GM21515 (cell line): ENCODE measurements at regions not wholly inside any gene's neighbourhood (a gene's known extent, or its start where the extent isn't known, plus 50 kb on each side); places are given as distances from the start of the nearest gene placed in this dataset.
"Not testable (repeated sequence)": the region's sequence is repeated elsewhere in the genome, so short reads cannot be mapped to it uniquely, and the experiment has no call there.

Experiments used
- ATAC-seq: cut with Tn5 transposase; IDR thresholded peaks from one replicate; pipeline ENCODE4 v1.9.1; 2021; ENCODE audit not compliant: unreplicated experiment

DNA sequence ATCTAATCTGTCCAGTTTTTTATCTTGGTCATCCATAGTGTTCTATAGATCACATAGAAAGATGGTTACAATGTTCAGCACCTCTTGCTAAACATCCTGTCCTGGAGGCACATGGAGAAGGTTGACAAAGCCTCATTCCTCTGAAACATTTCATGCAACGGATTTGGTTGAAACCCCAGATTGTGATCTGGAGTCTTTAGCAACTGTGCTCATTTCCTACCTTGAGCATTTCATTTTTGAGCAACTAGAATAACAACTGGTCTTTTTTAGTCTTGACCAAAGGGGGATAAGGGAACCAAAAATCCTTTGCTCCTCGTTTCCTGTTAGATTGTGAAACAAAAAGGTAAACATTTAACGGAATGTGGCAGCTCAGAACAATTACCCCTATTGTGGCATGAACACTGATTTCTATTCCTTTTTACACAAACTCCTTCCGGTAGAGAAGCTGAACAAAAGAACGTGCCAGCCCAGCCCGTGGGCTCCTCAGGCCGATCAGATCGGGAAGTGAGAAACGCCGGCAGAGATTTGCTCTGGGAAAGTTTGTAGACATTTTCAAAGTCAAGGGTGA lies 94.7 kb upstream of the ERRFI1 start:
- ATAC-seq, result no peak

DNA sequence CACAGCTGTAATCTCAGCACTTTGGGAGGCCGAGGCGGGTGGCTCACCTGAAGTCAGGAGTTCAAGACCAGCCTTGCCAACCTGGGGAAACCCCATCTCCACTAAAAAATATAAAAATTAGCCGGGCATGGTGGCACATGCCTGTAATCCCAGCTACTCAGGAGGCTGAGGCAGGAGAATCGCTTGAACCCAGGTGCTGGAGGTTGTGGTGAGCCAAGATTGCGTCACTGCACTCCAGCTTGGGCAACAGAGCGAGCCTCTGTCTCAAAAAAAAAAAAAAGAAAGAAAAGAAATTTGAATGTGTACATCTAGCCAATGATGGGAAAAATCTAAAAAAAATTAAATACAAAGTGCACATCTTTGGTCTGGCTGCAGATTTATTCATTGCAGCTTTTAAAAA lies 92.6 kb upstream of the ERRFI1 start:
- ATAC-seq, result not testable (repeated sequence)

GRCh38 chr1:8118031-8118451 lies 91.9 kb upstream of the ERRFI1 start:
- no peak for ATAC-seq

DNA sequence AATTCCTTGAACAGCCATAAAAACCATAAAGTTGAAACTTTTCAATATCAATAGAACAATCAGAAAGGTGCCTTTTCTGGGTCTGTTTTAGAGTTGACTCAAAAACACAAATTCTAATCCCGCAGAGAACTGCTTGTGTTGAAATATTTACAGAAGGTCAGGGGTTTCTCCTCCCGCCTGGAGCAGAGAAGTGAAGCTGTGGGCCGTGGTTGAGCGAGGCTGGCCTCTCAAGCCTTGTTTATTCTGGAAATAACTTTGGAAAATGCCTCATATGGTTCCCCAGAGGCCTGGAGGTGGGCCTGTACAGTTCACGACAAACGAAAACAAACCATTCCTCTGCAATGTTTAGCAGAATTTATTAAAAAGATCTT lies 90.8 kb upstream of the ERRFI1 start:
- ATAC-seq, result no peak

GRCh38 chr1:8115769-8116167 lies 89.7 kb upstream of the ERRFI1 start:
- ATAC-seq, result no peak

- no peak for ATAC-seq
These were observed 89.1 kb upstream of the ERRFI1 start for GRCh38 chr1:8115031-8115768.

DNA sequence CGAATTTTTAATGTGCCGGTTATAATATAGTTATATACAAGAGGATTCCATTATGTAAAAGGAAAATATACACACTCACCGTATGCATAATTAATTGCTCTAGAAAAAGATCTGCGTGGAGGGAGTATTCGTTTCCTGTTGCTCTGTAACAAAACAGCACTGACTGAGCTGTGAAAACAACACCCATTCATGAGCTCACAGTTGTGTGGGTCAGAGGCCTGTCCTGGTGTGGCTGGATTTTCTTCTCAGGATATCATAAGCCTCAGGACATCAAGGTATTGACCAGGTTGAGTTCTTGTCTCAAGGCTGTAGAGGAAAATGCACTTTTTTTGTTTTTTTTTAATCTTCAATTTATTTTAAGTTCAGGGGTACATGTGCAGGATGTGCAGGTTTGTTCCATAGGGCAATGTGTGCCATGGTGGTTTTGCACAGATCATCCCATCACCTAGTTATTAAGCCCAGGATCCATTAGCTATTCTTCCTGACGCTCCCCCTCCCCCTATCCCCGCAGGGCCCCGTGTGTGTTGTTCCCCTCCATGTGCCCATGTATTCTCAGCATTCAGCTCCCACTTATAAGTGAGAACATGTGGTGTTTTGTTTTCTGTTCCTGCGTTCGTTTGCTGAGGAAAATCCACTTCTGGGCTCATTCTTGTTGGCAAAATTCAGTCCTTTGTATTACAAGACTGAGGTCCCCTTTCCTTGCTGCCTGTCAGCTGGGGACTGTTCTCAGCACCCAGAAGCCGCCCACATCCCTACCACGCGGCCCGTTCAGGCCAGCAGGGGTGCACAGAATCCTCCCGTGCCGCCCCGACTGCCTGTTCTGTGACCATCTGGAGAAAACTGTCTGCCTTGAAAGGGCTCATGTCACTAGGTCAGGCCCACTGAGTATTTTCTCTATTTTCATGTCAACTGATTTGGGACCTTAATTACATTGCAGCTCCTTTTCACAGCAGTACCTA lies 87.4 kb upstream of the ERRFI1 start:
- ATAC-seq, result no peak

- ATAC-seq, result no peak
These were observed 86.6 kb upstream of the ERRFI1 start for GRCh38 chr1:8112611-8113261.

GRCh38 chr1:8111560-8111959 lies 85.5 kb upstream of the ERRFI1 start:
- ATAC-seq, result no peak

- ATAC-seq, result no peak
These were observed 83.1 kb upstream of the ERRFI1 start for GRCh38 chr1:8109216-8109615.

DNA sequence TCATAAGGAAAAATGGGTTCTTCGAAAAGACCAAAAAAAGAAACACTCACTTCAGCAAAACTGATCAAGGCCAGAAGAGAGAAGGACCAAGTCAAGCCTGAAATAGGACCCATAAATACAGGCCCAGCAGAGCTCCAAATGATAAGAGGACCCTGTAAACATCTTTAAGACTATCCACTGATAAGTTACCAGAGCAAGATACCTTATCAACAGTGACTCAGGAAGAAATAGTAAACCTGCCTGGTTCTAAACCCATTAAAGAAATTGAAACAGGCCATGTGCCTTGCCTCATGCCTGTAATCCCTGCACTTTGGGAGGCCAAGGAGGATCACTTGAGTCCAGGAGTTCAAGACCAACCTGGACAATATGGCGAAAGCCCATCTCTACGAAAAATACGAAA lies 81.8 kb upstream of the ERRFI1 start:
- no peak for ATAC-seq

GRCh38 chr1:8104278-8105236 lies 78.4 kb upstream of the ERRFI1 start:
- ATAC-seq, result no peak

GRCh38 chr1:8097908-8098307 lies 71.8 kb upstream of the ERRFI1 start:
- no peak for ATAC-seq

- ATAC-seq, result peak; percentile 81
These were observed 71.1 kb upstream of the ERRFI1 start for GRCh38 chr1:8097077-8097799.

- ATAC-seq, result no peak
These were observed 70.2 kb upstream of the ERRFI1 start for GRCh38 chr1:8096105-8097011.

- no peak for ATAC-seq
These were observed 69.5 kb upstream of the ERRFI1 start for GRCh38 chr1:8095584-8095983.

GRCh38 chr1:8094481-8095241 lies 68.6 kb upstream of the ERRFI1 start:
- ATAC-seq, result no peak
